ENCODE measurements at regions not wholly inside any gene's neighbourhood (a gene's known extent, or its start where the extent isn't known, plus 50 kb on each side); places are given as distances from the start of the nearest gene placed in this dataset.

- TF ChIP-seq, protein P1, sequence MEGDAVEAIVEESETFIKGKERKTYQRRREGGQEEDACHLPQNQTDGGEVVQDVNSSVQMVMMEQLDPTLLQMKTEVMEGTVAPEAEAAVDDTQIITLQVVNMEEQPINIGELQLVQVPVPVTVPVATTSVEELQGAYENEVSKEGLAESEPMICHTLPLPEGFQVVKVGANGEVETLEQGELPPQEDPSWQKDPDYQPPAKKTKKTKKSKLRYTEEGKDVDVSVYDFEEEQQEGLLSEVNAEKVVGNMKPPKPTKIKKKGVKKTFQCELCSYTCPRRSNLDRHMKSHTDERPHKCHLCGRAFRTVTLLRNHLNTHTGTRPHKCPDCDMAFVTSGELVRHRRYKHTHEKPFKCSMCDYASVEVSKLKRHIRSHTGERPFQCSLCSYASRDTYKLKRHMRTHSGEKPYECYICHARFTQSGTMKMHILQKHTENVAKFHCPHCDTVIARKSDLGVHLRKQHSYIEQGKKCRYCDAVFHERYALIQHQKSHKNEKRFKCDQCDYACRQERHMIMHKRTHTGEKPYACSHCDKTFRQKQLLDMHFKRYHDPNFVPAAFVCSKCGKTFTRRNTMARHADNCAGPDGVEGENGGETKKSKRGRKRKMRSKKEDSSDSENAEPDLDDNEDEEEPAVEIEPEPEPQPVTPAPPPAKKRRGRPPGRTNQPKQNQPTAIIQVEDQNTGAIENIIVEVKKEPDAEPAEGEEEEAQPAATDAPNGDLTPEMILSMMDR (IDR thresholded peaks at IDR 0.05 in 2 of 3, conservative IDR thresholded peaks at IDR 0.05 in 1 of 3; ENCODE audit: borderline replicate concordance in 1 of 3, insufficient read depth in 1 of 3, low read depth in 2 of 3, low read length in 2 of 3), result no peak
- TF ChIP-seq RAD21 (IDR thresholded peaks at IDR 0.05; ENCODE audit: low read depth) (no peak), EZH2phosphoT487 (IDR thresholded peaks at IDR 0.05; ENCODE audit: borderline replicate concordance) (no peak), SP1 (IDR thresholded peaks at IDR 0.05; ENCODE audit: low read depth) (no peak)
Measured at GRCh38 chr13:80118099-80118498, 222.8 kb downstream of the SPRY2 start.
